ENCODE measurements at regions not wholly inside any gene's neighbourhood (a gene's known extent, or its start where the extent isn't known, plus 50 kb on each side); places are given as distances from the start of the nearest gene placed in this dataset.

DNA sequence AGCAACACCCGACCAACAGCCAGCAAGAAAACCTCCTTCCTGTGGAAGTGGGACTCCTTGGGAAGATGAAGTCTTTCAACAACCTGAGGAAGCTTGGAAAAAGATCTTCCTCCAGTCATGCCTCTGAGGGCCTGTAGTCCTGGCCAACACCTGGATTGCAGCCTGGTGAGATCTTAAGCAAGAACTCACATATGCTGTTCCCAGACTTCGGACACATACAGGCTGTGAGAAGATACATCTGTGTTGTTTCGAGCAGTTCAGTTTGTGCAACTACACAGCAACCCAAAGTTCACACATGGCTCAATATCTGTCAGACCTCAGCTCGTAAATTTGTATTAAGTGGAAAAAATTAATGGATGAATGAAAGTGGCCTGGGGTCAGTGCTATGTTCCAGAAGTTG is 65.1 kb upstream of the UBAC2 start:
- DNase-seq (ENCODE audit: low spot score) (no peak), ATAC-seq (ENCODE audit: low FRiP score) (no peak)

DNA sequence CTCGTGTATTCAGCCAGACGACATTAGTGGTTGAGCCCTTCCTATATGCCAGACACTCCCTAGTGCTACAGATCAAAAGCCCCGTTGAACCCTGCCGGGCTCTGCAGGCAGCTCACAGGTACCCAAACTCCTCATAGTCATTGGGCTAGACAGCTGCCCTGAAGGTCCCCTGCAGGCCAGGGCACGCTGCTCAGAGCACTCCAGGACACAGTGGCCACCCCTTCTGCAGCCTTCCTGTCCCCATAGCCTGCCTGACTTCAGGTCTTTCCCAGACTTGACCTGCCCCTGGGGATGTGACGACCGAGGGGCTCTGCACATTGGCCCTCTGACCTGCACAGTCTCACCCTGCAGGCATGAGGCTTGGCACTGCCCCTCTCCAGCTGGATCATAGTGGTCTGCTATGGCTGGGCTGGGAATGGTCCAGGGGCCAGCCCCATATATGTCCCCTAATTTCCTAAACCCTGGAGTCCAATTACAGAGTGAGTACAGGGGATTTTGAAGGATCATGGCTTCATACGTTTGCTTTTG is 64.2 kb upstream of the UBAC2 start:
- ATAC-seq (ENCODE audit: low FRiP score) (no peak), DNase-seq (ENCODE audit: low spot score) (no peak)
- no peak for TF ChIP-seq CTCF (IDR thresholded peaks at IDR 0.05)

More for the DNA sequence above, 65.1 kb upstream of the UBAC2 start:
- TF ChIP-seq CTCF (IDR thresholded peaks at IDR 0.05): no peak

DNA sequence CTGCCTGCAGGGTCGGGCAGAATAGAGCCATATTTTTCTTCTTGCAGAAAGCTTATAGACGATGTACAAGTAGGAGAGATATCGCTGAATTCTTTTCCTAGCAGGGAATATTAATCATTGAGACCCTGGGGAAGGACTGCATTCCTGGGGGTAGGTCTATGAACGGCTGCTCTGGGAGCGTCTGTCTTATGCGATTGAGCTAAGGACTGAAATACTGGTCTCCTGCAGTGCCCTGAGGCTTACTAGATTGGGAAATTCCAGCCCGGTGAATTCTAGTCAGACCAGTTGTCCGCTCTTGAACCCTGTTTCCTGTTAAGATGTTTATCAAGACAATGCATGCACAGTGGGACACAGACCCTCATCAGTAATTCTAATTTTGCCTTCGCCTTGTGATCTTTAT is 59.8 kb upstream of the UBAC2 start:
- no peak for DNase-seq (ENCODE audit: low spot score)
- TF ChIP-seq CTCF (IDR thresholded peaks at IDR 0.05): no peak
- ATAC-seq (ENCODE audit: low FRiP score): no peak

- DNase-seq (ENCODE audit: low spot score) (no peak), ATAC-seq (ENCODE audit: low FRiP score) (no peak)
- TF ChIP-seq CTCF (IDR thresholded peaks at IDR 0.05): no peak
Measured at GRCh38 chr13:99143904-99144303, 56.8 kb upstream of the UBAC2 start.

GRCh38 chr13:99144306-99144705 is 56.3 kb upstream of the UBAC2 start:
- ATAC-seq (ENCODE audit: low FRiP score) (no peak), DNase-seq (ENCODE audit: low spot score) (no peak)
- TF ChIP-seq CTCF (IDR thresholded peaks at IDR 0.05): no peak

- TF ChIP-seq CTCF (IDR thresholded peaks at IDR 0.05): no peak
- ATAC-seq (ENCODE audit: low FRiP score): no peak
- no peak for DNase-seq (ENCODE audit: low spot score)
Measured at GRCh38 chr13:99145461-99145860, 55.2 kb upstream of the UBAC2 start.

DNA sequence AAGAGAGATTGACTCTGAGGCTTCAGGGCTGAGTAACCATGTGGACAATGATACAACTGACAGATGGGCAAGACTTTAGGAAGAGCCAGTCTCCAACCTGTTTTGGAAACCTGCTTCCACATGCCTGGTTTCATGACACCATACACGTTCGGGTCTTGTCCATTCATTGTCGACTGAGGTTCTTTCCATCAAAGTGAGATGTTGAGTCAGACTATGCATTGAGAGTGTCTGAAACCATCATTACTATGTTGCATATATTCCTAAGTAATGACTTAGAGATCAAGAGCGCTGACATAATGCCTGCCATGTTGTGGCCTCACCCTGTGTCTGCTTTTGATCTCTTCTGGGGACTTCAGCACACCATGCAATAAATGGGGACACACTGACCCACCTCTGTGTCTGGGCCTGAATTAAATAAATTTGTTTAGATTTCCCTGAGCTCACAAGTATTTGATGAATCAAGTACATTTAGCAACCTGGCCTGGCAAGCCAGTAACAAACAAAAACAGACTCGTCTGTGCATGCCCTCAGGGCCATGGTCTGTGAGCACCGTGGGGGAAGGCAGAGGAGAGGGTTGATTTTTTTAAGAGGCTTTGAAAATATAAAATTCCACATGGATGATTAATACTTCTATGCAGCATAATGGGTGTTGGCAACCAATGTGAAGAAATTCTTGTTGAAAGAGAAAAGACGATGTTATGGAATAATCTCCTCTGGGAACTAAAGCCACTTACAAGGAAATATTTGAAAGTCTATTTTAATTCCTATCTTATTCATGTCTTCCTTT is 49.9 kb upstream of the UBAC2 start:
- DNase-seq (ENCODE audit: low spot score) (no peak), ATAC-seq (ENCODE audit: low FRiP score) (peak; percentile 77)
- TF ChIP-seq CTCF (IDR thresholded peaks at IDR 0.05): no peak

Measured in omental fat pad (tissue), 3 donors.